GM18502 (cell line): ENCODE measurements at regions not wholly inside any gene's neighbourhood (a gene's known extent, or its start where the extent isn't known, plus 50 kb on each side); places are given as distances from the start of the nearest gene placed in this dataset.

ENCODE experiments used
- ATAC-seq: cut with Tn5 transposase; IDR thresholded peaks from one replicate; pipeline ENCODE4 v1.9.1; 2021; ENCODE audit warnings: mild to moderate bottlenecking; ENCODE audit not compliant: unreplicated experiment, poor library complexity

GRCh38 chr18:60656553-60656952 lies 284.0 kb upstream of the MC4R start:
- no peak for ATAC-seq

GRCh38 chr18:60662491-60662890 lies 289.9 kb upstream of the MC4R start:
- no peak for ATAC-seq

- no peak for ATAC-seq
Observed at GRCh38 chr18:60663060-60663989, 290.8 kb upstream of the MC4R start.

- peak; percentile 46 for ATAC-seq
Observed at GRCh38 chr18:60664736-60665135, 292.2 kb upstream of the MC4R start.

GRCh38 chr18:60667016-60667415 lies 294.4 kb upstream of the MC4R start:
- ATAC-seq: no peak

GRCh38 chr18:60668583-60668982 lies 296.0 kb upstream of the MC4R start:
- ATAC-seq: no peak

- ATAC-seq: no peak
Observed at GRCh38 chr18:60669938-60670337, 297.4 kb upstream of the MC4R start.

- no peak for ATAC-seq
Observed at GRCh38 chr18:60671021-60671420, 298.4 kb upstream of the MC4R start.

- no peak for ATAC-seq
Observed at GRCh38 chr18:60675126-60675525, 302.6 kb upstream of the MC4R start.

GRCh38 chr18:60675801-60676200 lies 303.2 kb upstream of the MC4R start:
- ATAC-seq: no peak

- no peak for ATAC-seq
Observed at GRCh38 chr18:60676815-60677214, 304.2 kb upstream of the MC4R start.

GRCh38 chr18:60684843-60685513 lies 312.4 kb upstream of the MC4R start:
- ATAC-seq: peak; percentile 57

GRCh38 chr18:60686142-60686541 lies 313.6 kb upstream of the MC4R start:
- ATAC-seq: no peak

GRCh38 chr18:60691061-60691460 lies 318.5 kb upstream of the MC4R start:
- ATAC-seq: no peak

- ATAC-seq: no peak
Observed at GRCh38 chr18:60693426-60693825, 320.9 kb upstream of the MC4R start.

- ATAC-seq: no peak
Observed at GRCh38 chr18:60698901-60699300, 326.3 kb upstream of the MC4R start.

GRCh38 chr18:60722742-60723141 lies 350.2 kb upstream of the MC4R start:
- ATAC-seq: no peak

- ATAC-seq: no peak
Observed at GRCh38 chr18:60732143-60732542, 359.6 kb upstream of the MC4R start.

- no peak for ATAC-seq
Observed at GRCh38 chr18:60739212-60739611, 366.6 kb upstream of the MC4R start.

- ATAC-seq: no peak
Observed at GRCh38 chr18:60740313-60740712, 367.7 kb upstream of the MC4R start.

GRCh38 chr18:60746491-60746890 lies 373.9 kb upstream of the MC4R start:
- no peak for ATAC-seq

- ATAC-seq: no peak
Observed at GRCh38 chr18:60746919-60747318, 374.3 kb upstream of the MC4R start.
